Activated T-helper 1 cell treated with anti-CD3 and anti-CD28 coated beads, Interleukin-12 subunit alpha, Interleukin-12 subunit beta, Interleukin-2, Interleukin-4 antibody, amounts not matched to agents 30 ng/mL and 10 ng/mL and 1 ng/mL, durations not matched to agents 14 hours and 24 hours and 36 hours (primary cell): ENCODE measurements at regions not wholly inside any gene's neighbourhood (a gene's known extent, or its start where the extent isn't known, plus 50 kb on each side); places are given as distances from the start of the nearest gene placed in this dataset.

Experiments
- DNase-seq: peaks from one replicate; pipeline ENCODE4 v3.0.0; 2021; ENCODE audit warnings: low spot score
- H3K27ac Mint-ChIP-seq: one replicate; pipeline ENCODE4 v1.8.0; 2021; ENCODE audit warnings: mild to moderate bottlenecking, mixed read lengths
- H3K27me3 Mint-ChIP-seq: one replicate; pipeline ENCODE4 v1.8.0; 2022; ENCODE audit warnings: mild to moderate bottlenecking, moderate library complexity, mixed read lengths; ENCODE audit not compliant: insufficient read depth
- H3K36me3 Mint-ChIP-seq: one replicate; pipeline ENCODE4 v1.8.0; 2021; ENCODE audit warnings: low read depth, mixed read lengths
- H3K4me1 Mint-ChIP-seq: one replicate; pipeline ENCODE4 v1.8.0; 2021; ENCODE audit warnings: low read depth, mixed read lengths
- H3K4me3 Mint-ChIP-seq: one replicate; pipeline ENCODE4 v1.8.0; 2021; ENCODE audit warnings: mild to moderate bottlenecking, moderate library complexity, mixed read lengths
- H3K9me3 Mint-ChIP-seq: one replicate; pipeline ENCODE4 v1.8.0; 2021; ENCODE audit warnings: mixed read lengths
- intact Hi-C: fragments of 100-400 bp; cut with micrococcal nuclease; formaldehyde crosslinking; loops from one replicate; pipeline ENCODE4 v1.15.1; 2024

- H3K9me3 Mint-ChIP-seq = no peaks in the 10 kb centered on the region
- no peaks in the 10 kb centered on the region for H3K36me3 Mint-ChIP-seq
- H3K4me1 Mint-ChIP-seq = no peaks in the 10 kb centered on the region
- no peak overlapping the region for H3K4me3 Mint-ChIP-seq
- H3K27me3 Mint-ChIP-seq = peaks cover 4% of the 10 kb centered on the region
- no peak for DNase-seq
- intact Hi-C loops = no loop called here
- no peak overlapping the region for H3K27ac Mint-ChIP-seq
Observed at GRCh38 chr3:18076301-18076700, 333.9 kb upstream of the TBC1D5 start.

- no peak overlapping the region for H3K27ac Mint-ChIP-seq
- H3K27me3 Mint-ChIP-seq = peaks cover 4% of the 10 kb centered on the region
- H3K36me3 Mint-ChIP-seq = no peaks in the 10 kb centered on the region
- no peaks in the 10 kb centered on the region for H3K4me1 Mint-ChIP-seq
- no peak for DNase-seq
- intact Hi-C loops = no loop called here
- no peak overlapping the region for H3K4me3 Mint-ChIP-seq
- H3K9me3 Mint-ChIP-seq = no peaks in the 10 kb centered on the region
Observed at GRCh38 chr3:18075799-18076198, 333.4 kb upstream of the TBC1D5 start.

- no peaks in the 10 kb centered on the region for H3K4me1 Mint-ChIP-seq
- no peak overlapping the region for H3K4me3 Mint-ChIP-seq
- intact Hi-C loops = no loop called here
- H3K27ac Mint-ChIP-seq = no peak overlapping the region
- no peaks in the 10 kb centered on the region for H3K36me3 Mint-ChIP-seq
- H3K9me3 Mint-ChIP-seq = no peaks in the 10 kb centered on the region
- no peak for DNase-seq
- H3K27me3 Mint-ChIP-seq = peaks cover 3% of the 10 kb centered on the region
Observed at GRCh38 chr3:18071833-18072232, 329.4 kb upstream of the TBC1D5 start.

GRCh38 chr3:18070944-18071343, 328.5 kb upstream of the TBC1D5 start:
- Mint-ChIP-seq H3K4me1 (no peaks in the 10 kb centered on the region), H3K9me3 (no peaks in the 10 kb centered on the region), H3K27me3 (no peaks in the 10 kb centered on the region), H3K36me3 (no peaks in the 10 kb centered on the region), H3K4me3 (no peak overlapping the region), H3K27ac (no peak overlapping the region)
- no peak for DNase-seq
- intact Hi-C loops = no loop called here

DNA sequence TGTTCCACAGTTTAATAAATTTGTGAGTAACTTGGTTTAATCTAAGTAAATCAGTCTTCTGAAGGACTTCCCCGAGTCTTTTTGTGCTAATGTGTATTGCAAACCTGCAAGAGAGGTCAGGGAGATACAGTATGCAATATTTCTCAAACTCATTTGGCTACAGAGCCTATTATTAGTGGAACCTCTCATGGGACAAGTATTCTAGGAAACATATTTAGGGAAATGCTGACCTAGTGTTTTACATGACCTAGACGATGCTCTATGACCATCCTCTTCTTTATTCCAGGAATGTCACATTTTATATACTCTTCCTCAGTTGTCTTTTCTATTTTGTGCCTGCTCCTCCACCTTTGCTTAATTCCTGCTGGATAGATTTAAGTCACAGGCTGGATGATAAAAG, 327.8 kb upstream of the TBC1D5 start:
- no peaks in the 10 kb centered on the region for H3K36me3 Mint-ChIP-seq
- DNase-seq = no peak
- H3K4me1 Mint-ChIP-seq = no peaks in the 10 kb centered on the region
- H3K9me3 Mint-ChIP-seq = no peaks in the 10 kb centered on the region
- H3K27ac Mint-ChIP-seq = no peak overlapping the region
- H3K4me3 Mint-ChIP-seq = no peak overlapping the region
- H3K27me3 Mint-ChIP-seq = no peaks in the 10 kb centered on the region
- intact Hi-C loops = no loop called here

GRCh38 chr3:18069568-18069967, 327.1 kb upstream of the TBC1D5 start:
- Mint-ChIP-seq H3K27ac (no peak overlapping the region), H3K36me3 (no peaks in the 10 kb centered on the region), H3K9me3 (no peaks in the 10 kb centered on the region), H3K4me3 (no peak overlapping the region), H3K27me3 (no peaks in the 10 kb centered on the region), H3K4me1 (no peaks in the 10 kb centered on the region)
- DNase-seq = no peak
- intact Hi-C loops = no loop called here

DNA sequence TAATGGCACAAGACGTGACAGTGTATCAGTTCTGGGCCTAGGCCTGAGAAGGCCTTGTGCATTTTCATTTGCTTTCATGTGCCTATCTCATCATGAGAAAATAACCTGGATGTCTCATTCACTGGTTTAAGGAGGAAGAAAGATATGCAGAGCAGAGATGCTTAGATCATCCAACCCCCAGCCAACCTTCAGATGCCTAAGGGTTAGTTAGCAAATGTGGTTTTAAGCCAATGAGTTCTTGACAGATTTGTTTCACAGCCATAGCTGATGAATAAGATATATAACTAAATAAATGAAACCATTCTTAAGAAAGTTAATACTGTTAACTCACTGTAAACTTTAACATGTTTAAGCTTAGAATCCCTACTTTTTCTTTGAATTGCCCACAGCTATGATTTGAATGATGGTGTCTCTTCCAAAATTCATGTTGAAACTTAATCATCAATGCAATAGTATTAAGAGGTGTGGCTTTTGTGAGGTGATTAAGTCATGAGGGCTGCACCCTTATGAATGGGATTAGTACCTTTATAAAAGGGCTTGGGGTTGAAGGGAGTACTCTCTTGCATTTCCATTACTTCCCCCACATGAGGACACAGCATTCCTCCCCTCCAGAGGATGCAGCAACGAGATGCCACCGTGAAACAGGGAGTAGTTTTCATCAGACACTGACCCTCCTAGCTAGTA, 324.6 kb upstream of the TBC1D5 start:
- Mint-ChIP-seq H3K4me3 (no peak overlapping the region), H3K27ac (no peak overlapping the region), H3K4me1 (no peaks in the 10 kb centered on the region), H3K27me3 (no peaks in the 10 kb centered on the region), H3K36me3 (no peaks in the 10 kb centered on the region), H3K9me3 (no peaks in the 10 kb centered on the region)
- intact Hi-C loops = no loop called here
- DNase-seq = no peak

- H3K27ac Mint-ChIP-seq = no peak overlapping the region
Observed at GRCh38 chr3:18064586-18064985, 322.2 kb upstream of the TBC1D5 start.

DNA sequence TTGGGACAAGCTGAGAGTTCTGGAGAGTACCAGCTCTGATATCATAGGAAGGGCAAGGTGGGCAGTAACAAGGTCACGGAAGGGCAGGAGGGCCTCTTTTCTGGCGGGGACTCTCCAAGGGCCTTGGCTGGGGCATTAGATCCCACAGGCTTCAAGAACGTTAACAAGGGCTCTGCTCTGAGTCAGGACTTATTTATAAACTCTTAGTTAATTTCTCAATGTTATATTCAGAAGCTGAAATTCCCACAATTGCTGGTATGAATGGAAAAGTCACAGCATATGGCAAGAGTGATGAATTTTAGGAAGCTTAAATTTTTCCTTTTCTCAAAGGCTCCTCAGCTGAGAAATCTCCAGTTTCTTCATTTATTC, 320.2 kb upstream of the TBC1D5 start:
- intact Hi-C loops = no loop called here
- H3K36me3 Mint-ChIP-seq = no peaks in the 10 kb centered on the region

More at GRCh38 chr3:18064586-18064985, 322.2 kb upstream of the TBC1D5 start:
- H3K9me3 Mint-ChIP-seq = no peaks in the 10 kb centered on the region
- no peaks in the 10 kb centered on the region for H3K36me3 Mint-ChIP-seq
- H3K4me3 Mint-ChIP-seq = no peak overlapping the region
- no peaks in the 10 kb centered on the region for H3K4me1 Mint-ChIP-seq
- intact Hi-C loops = no loop called here
- H3K27me3 Mint-ChIP-seq = no peaks in the 10 kb centered on the region
- DNase-seq = no peak

DNA sequence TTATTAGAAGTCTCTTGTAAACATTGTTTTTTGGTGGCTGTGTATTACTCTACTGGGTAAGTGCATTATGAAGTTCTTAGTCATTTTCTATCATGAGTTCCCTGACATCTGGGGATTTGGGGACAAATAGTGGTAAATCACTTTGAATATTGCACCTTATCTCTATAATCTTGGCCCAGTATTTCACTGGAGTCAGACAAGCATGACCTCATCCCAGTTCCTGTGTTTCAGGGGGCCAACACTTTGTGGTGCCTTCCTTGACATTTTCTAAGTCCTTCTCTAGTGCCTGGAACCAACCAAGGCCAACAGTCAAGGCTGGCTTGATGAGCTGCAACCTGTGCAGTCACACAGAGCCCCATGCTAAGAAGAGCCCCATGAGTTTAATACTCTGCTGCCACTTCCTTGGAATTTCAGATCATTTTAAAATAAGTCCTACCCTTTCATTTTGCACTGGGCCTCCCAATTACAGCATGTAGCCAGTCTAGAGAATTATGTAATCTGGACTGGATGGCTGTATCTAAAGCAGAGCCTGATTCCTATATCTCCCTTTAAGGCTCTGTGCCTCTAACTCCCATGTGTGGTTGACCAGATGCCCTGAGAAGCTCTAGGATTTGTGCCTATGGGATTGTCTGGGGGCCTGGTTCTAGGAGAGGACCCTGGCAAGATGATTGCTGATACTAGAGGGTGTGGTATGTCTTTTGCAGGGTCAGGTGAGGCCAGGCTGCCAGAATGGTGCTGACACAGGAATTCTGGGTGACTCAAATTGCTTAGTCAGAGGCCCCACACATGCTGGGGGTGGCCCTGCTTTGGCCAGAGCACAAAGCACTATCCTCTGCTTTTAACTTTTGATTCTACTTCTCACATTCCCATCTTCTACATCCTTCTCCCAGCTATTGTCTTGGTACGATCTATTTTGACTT, 319.6 kb upstream of the TBC1D5 start:
- Mint-ChIP-seq H3K36me3 (no peaks in the 10 kb centered on the region), H3K27ac (no peak overlapping the region), H3K4me1 (no peaks in the 10 kb centered on the region), H3K9me3 (no peaks in the 10 kb centered on the region), H3K27me3 (peaks cover 2% of the 10 kb centered on the region), H3K4me3 (no peak overlapping the region)
- intact Hi-C loops = no loop called here
- no peak for DNase-seq

More for the DNA sequence above, 320.2 kb upstream of the TBC1D5 start:
- H3K4me3 Mint-ChIP-seq = no peak overlapping the region
- no peak overlapping the region for H3K27ac Mint-ChIP-seq
- H3K9me3 Mint-ChIP-seq = no peaks in the 10 kb centered on the region
- H3K4me1 Mint-ChIP-seq = no peaks in the 10 kb centered on the region
- DNase-seq = no peak
- H3K27me3 Mint-ChIP-seq = peaks cover 2% of the 10 kb centered on the region

- Mint-ChIP-seq H3K27me3 (peaks cover 2% of the 10 kb centered on the region), H3K4me1 (no peaks in the 10 kb centered on the region), H3K36me3 (no peaks in the 10 kb centered on the region), H3K27ac (no peak overlapping the region), H3K9me3 (peaks cover 9% of the 10 kb centered on the region), H3K4me3 (no peak overlapping the region)
- no peak for DNase-seq
- intact Hi-C loops = no loop called here
Observed at GRCh38 chr3:18058666-18059065, 316.2 kb upstream of the TBC1D5 start.

- Mint-ChIP-seq H3K27ac (no peak overlapping the region), H3K9me3 (peaks cover 9% of the 10 kb centered on the region), H3K36me3 (no peaks in the 10 kb centered on the region), H3K27me3 (peaks cover 2% of the 10 kb centered on the region), H3K4me1 (no peaks in the 10 kb centered on the region), H3K4me3 (no peak overlapping the region)
- intact Hi-C loops = no loop called here
- DNase-seq = no peak
Observed at GRCh38 chr3:18057471-18058091, 315.1 kb upstream of the TBC1D5 start.

- intact Hi-C loops = no loop called here
- no peaks in the 10 kb centered on the region for H3K4me1 Mint-ChIP-seq
- no peak for DNase-seq
- peaks cover 2% of the 10 kb centered on the region for H3K27me3 Mint-ChIP-seq
- H3K27ac Mint-ChIP-seq = no peak overlapping the region
- H3K4me3 Mint-ChIP-seq = no peak overlapping the region
- H3K9me3 Mint-ChIP-seq = peaks cover 9% of the 10 kb centered on the region
- H3K36me3 Mint-ChIP-seq = no peaks in the 10 kb centered on the region
Observed at GRCh38 chr3:18054625-18055024, 312.2 kb upstream of the TBC1D5 start.
